ENCODE measurements at regions not wholly inside any gene's neighbourhood (a gene's known extent, or its start where the extent isn't known, plus 50 kb on each side); places are given as distances from the start of the nearest gene placed in this dataset.
"Not testable (repeated sequence)": the region's sequence is repeated elsewhere in the genome, so short reads cannot be mapped to it uniquely, and the experiment has no call there.

DNA sequence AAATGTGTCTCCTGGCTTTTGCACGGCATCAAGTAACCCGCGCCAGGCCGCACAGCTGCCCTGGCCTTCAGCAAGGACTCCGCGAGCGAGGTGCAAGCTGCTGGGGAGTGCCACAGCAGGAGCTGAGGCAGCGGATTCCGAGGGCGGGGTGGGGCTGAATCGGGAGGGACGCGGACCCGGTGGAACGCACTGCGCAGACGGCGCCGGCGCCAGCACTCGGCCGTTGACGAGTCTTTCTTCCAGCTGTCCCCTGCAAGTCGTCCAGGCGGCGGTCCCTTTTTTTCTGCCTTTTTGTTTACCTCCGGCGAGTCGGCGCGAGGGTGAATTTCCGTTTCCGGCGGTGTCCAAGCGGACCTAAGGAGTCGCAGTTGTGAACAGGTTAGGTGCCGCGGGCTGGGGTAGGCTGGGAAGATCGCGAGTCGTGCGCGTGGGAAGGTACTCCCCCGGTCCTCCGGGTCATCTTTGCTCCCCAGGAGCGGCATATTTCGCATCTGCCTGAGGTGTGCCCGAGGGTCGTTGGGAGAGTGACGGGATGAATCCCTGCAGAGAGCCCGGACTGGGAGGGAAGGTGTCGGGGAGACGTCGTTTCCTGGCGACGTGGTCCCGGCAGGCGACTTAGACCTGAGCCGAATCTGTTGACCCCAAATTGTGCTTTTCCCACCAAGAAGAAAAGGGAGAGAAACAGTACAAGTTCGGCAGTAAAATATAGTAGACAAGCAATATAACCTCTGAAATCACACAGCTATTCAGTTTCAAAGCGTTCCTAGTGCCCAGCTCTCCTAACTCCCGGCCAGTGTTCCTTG is 124.5 kb upstream of the PTPN20 start:
- TF ChIP-seq, protein P1, sequence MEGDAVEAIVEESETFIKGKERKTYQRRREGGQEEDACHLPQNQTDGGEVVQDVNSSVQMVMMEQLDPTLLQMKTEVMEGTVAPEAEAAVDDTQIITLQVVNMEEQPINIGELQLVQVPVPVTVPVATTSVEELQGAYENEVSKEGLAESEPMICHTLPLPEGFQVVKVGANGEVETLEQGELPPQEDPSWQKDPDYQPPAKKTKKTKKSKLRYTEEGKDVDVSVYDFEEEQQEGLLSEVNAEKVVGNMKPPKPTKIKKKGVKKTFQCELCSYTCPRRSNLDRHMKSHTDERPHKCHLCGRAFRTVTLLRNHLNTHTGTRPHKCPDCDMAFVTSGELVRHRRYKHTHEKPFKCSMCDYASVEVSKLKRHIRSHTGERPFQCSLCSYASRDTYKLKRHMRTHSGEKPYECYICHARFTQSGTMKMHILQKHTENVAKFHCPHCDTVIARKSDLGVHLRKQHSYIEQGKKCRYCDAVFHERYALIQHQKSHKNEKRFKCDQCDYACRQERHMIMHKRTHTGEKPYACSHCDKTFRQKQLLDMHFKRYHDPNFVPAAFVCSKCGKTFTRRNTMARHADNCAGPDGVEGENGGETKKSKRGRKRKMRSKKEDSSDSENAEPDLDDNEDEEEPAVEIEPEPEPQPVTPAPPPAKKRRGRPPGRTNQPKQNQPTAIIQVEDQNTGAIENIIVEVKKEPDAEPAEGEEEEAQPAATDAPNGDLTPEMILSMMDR (IDR thresholded peaks at IDR 0.05) = not testable (repeated sequence)
- TF ChIP-seq POLR2AphosphoS5, EP300, POLR2A (IDR thresholded peaks at IDR 0.05): not testable (repeated sequence)
